Hepatocyte (in vitro differentiated cells): ENCODE measurements at regions not wholly inside any gene's neighbourhood (a gene's known extent, or its start where the extent isn't known, plus 50 kb on each side); places are given as distances from the start of the nearest gene placed in this dataset.

Experiments
- DNase-seq: peaks from one replicate; pipeline ENCODE4 v3.0.0-alpha.2; 2016; ENCODE audit warnings: low spot score
- H2AFZ ChIP-seq: fragments of 200-600 bp; sonication (generic); 2 replicates; pipeline ENCODE4 v1.6.0; 2016; ENCODE audit warnings: antibody characterized with exemption, mild to moderate bottlenecking
- H3K27ac ChIP-seq: fragments of 200-600 bp; sonication (generic); 2 replicates; pipeline ENCODE4 v1.5.1; 2016; ENCODE audit warnings: mild to moderate bottlenecking
- H3K27me3 ChIP-seq: fragments of 200-600 bp; sonication (generic); 2 replicates; pipeline ENCODE4 v1.6.1; 2016
- H3K36me3 ChIP-seq: fragments of 200-600 bp; sonication (generic); replicated peaks from 2 replicates; pipeline ENCODE4 v1.5.1; 2016; ENCODE audit warnings: low read depth; ENCODE audit not compliant: insufficient read depth
- H3K4me1 ChIP-seq: fragments of 200-600 bp; sonication (generic); 2 replicates; pipeline ENCODE4 v1.5.1; 2016; ENCODE audit warnings: mild to moderate bottlenecking, moderate library complexity; ENCODE audit not compliant: insufficient read depth
- H3K4me2 ChIP-seq: fragments of 200-600 bp; sonication (generic); 2 replicates; pipeline ENCODE4 v1.6.0; 2016
- H3K4me3 ChIP-seq: fragments of 200-600 bp; sonication (generic); 2 replicates; pipeline ENCODE4 v1.5.1; 2016; ENCODE audit warnings: mild to moderate bottlenecking
- H3K79me2 ChIP-seq: fragments of 200-600 bp; sonication (generic); 2 replicates; pipeline ENCODE4 v1.6.0; 2017; ENCODE audit warnings: mild to moderate bottlenecking
- H3K9me2 ChIP-seq: fragments of 200-600 bp; sonication (generic); replicated peaks from 2 replicates; pipeline ENCODE4 v1.6.0; 2017; ENCODE audit warnings: mild to moderate bottlenecking; ENCODE audit not compliant: insufficient read depth
- H3K9me3 ChIP-seq: fragments of 200-600 bp; sonication (generic); 2 replicates; pipeline ENCODE4 v1.5.1; 2016; ENCODE audit warnings: low read depth, mild to moderate bottlenecking
- H4K20me1 ChIP-seq: fragments of 200-600 bp; sonication (generic); 2 replicates; pipeline ENCODE4 v1.6.0; 2016; ENCODE audit warnings: mild to moderate bottlenecking; ENCODE audit not compliant: insufficient read depth, poor library complexity, severe bottlenecking
- EZH2 ChIP-seq: fragments of 200-600 bp; sonication (generic); IDR thresholded peaks from 2 replicates; pipeline ENCODE4 v1.6.1; 2016; ENCODE audit warnings: antibody characterized with exemption, mild to moderate bottlenecking, borderline replicate concordance
- EZH2phosphoT487 ChIP-seq: fragments of 200-600 bp; sonication (generic); IDR thresholded peaks from one replicate; pipeline ENCODE4 v1.6.1; 2018; ENCODE audit warnings: antibody characterized with exemption, mild to moderate bottlenecking, low read depth, moderate library complexity; ENCODE audit not compliant: unreplicated experiment, severe bottlenecking
- WGBS: methylation state at CpG from one replicate; pipeline ENCODE4 v1.1.6; 2016; ENCODE audit warnings: low lambda C conversion rate; ENCODE audit errors: missing lambda C conversion rate; 5-methylcytosine and 5-hydroxymethylcytosine counted together
- TF ChIP-seq, protein P1 (sequence below): fragments of 200-600 bp; sonication (generic); IDR thresholded peaks from 2 replicates; pipeline ENCODE4 v1.5.1; 2016; ENCODE audit warnings: antibody characterized with exemption, mild to moderate bottlenecking; ENCODE audit not compliant: poor library complexity

DNA sequence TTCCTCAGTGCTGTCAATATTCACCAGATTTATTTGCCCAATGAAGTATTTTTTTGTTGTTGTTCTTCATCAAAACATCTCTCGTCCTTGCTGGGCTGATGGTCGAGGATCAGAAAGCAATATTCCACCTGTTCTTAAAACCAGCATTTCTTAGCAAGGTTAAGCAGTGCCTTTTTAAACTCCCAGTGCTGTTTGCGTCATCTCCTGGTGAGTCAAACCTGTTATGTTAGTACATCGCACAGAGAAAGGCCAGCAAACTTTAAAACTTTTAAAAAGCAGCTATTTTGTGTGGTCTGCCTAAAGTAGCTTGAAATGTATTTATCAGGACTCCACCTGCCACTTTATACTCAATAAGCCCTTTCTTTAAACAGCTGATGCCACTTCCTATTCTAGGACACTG, 802.0 kb downstream of the KCNA4 start:
- H3K4me2 ChIP-seq: no peak overlapping the region
- TF ChIP-seq, protein P1, sequence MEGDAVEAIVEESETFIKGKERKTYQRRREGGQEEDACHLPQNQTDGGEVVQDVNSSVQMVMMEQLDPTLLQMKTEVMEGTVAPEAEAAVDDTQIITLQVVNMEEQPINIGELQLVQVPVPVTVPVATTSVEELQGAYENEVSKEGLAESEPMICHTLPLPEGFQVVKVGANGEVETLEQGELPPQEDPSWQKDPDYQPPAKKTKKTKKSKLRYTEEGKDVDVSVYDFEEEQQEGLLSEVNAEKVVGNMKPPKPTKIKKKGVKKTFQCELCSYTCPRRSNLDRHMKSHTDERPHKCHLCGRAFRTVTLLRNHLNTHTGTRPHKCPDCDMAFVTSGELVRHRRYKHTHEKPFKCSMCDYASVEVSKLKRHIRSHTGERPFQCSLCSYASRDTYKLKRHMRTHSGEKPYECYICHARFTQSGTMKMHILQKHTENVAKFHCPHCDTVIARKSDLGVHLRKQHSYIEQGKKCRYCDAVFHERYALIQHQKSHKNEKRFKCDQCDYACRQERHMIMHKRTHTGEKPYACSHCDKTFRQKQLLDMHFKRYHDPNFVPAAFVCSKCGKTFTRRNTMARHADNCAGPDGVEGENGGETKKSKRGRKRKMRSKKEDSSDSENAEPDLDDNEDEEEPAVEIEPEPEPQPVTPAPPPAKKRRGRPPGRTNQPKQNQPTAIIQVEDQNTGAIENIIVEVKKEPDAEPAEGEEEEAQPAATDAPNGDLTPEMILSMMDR: no peak
- TF ChIP-seq EZH2phosphoT487 (no peak), EZH2 (no peak)
- no peaks in the 10 kb centered on the region for H3K27me3 ChIP-seq
- no peak overlapping the region for H3K4me3 ChIP-seq
- no peaks in the 10 kb centered on the region for H3K4me1 ChIP-seq
- no peak overlapping the region for H2AFZ ChIP-seq
- DNase-seq: no peak
- no peaks in the 10 kb centered on the region for H3K36me3 ChIP-seq
- H3K9me2 ChIP-seq: no peaks in the 10 kb centered on the region
- 74% methylated on average over 4 of the region's 4 CpGs for WGBS
- no peak overlapping the region for H3K27ac ChIP-seq
- no peaks in the 10 kb centered on the region for H4K20me1 ChIP-seq
- no peaks in the 10 kb centered on the region for H3K79me2 ChIP-seq
- H3K9me3 ChIP-seq: no peaks in the 10 kb centered on the region

GRCh38 chr11:29211202-29211601, 805.6 kb downstream of the KCNA4 start:
- Histone ChIP-seq H3K27me3 (no peaks in the 10 kb centered on the region), H3K4me2 (no peak overlapping the region), H3K79me2 (no peaks in the 10 kb centered on the region), H2AFZ (no peak overlapping the region), H3K4me3 (no peak overlapping the region), H3K27ac (no peak overlapping the region), H4K20me1 (no peaks in the 10 kb centered on the region), H3K36me3 (no peaks in the 10 kb centered on the region), H3K9me2 (no peaks in the 10 kb centered on the region), H3K9me3 (no peaks in the 10 kb centered on the region), H3K4me1 (no peaks in the 10 kb centered on the region)
- WGBS: 65% methylated on average over 3 of the region's 3 CpGs
- DNase-seq: no peak
- TF ChIP-seq EZH2phosphoT487: no peak
- TF ChIP-seq, protein P1: no peak
- TF ChIP-seq EZH2: no peak

GRCh38 chr11:29210426-29210825, 806.4 kb downstream of the KCNA4 start:
- no peaks in the 10 kb centered on the region for H3K27me3 ChIP-seq
- H3K27ac ChIP-seq: no peak overlapping the region
- no peak overlapping the region for H3K4me2 ChIP-seq
- WGBS: 75% methylated on average over 2 of the region's 2 CpGs
- no peaks in the 10 kb centered on the region for H3K4me1 ChIP-seq
- no peak overlapping the region for H3K4me3 ChIP-seq
- no peaks in the 10 kb centered on the region for H3K36me3 ChIP-seq
- no peaks in the 10 kb centered on the region for H3K9me2 ChIP-seq
- H3K79me2 ChIP-seq: no peaks in the 10 kb centered on the region
- no peaks in the 10 kb centered on the region for H3K9me3 ChIP-seq
- H2AFZ ChIP-seq: no peak overlapping the region
- TF ChIP-seq EZH2 (no peak), EZH2phosphoT487 (no peak)
- TF ChIP-seq, protein P1: no peak
- no peak for DNase-seq
- no peaks in the 10 kb centered on the region for H4K20me1 ChIP-seq

- no peak overlapping the region for H3K4me2 ChIP-seq
- TF ChIP-seq, protein P1: no peak
Measured at GRCh38 chr11:29208117-29208516, 808.7 kb downstream of the KCNA4 start.

More at GRCh38 chr11:29208117-29208516, 808.7 kb downstream of the KCNA4 start:
- no peaks in the 10 kb centered on the region for H3K36me3 ChIP-seq
- H3K4me3 ChIP-seq: no peak overlapping the region
- no peaks in the 10 kb centered on the region for H3K27me3 ChIP-seq
- no peaks in the 10 kb centered on the region for H3K4me1 ChIP-seq
- 68% methylated on average over 2 of the region's 2 CpGs for WGBS
- no peak for DNase-seq
- no peaks in the 10 kb centered on the region for H3K9me2 ChIP-seq
- no peaks in the 10 kb centered on the region for H3K9me3 ChIP-seq
- H2AFZ ChIP-seq: no peak overlapping the region
- H3K27ac ChIP-seq: no peak overlapping the region
- H3K79me2 ChIP-seq: no peaks in the 10 kb centered on the region
- no peaks in the 10 kb centered on the region for H4K20me1 ChIP-seq
